NCI-H1092 (cell line): ENCODE measurements at regions not wholly inside any gene's neighbourhood (a gene's known extent, or its start where the extent isn't known, plus 50 kb on each side); places are given as distances from the start of the nearest gene placed in this dataset.
"Not testable (repeated sequence)": the region's sequence is repeated elsewhere in the genome, so short reads cannot be mapped to it uniquely, and the experiment has no call there.

Source experiments
- DNase-seq: peaks from one replicate; lab custom pipeline; 2025; lab: John Stamatoyannopoulos, UW

GRCh38 chr5:145450286-145450885 lies 384.8 kb downstream of the PRELID2 start:
- no peak for DNase-seq

GRCh38 chr5:145449794-145450193 lies 385.3 kb downstream of the PRELID2 start:
- DNase-seq: no peak

GRCh38 chr5:145446875-145447274 lies 388.3 kb downstream of the PRELID2 start:
- DNase-seq: not testable (repeated sequence)

GRCh38 chr5:145446412-145446811 lies 388.7 kb downstream of the PRELID2 start:
- no peak for DNase-seq

- no peak for DNase-seq
These were observed 390.1 kb downstream of the PRELID2 start for GRCh38 chr5:145445027-145445426.

GRCh38 chr5:145443964-145444363 lies 391.2 kb downstream of the PRELID2 start:
- DNase-seq: no peak

- no peak for DNase-seq
These were observed 391.8 kb downstream of the PRELID2 start for GRCh38 chr5:145443366-145443765.

- DNase-seq: not testable (repeated sequence)
These were observed 392.5 kb downstream of the PRELID2 start for GRCh38 chr5:145442661-145443060.

- DNase-seq: no peak
These were observed 393.9 kb downstream of the PRELID2 start for GRCh38 chr5:145441228-145441627.

GRCh38 chr5:145437627-145438026 lies 397.5 kb downstream of the PRELID2 start:
- DNase-seq: no peak

- no peak for DNase-seq
These were observed 402.1 kb downstream of the PRELID2 start for GRCh38 chr5:145433077-145433476.

- no peak for DNase-seq
These were observed 406.0 kb downstream of the PRELID2 start for GRCh38 chr5:145429170-145429569.

- DNase-seq: no peak
These were observed 427.1 kb downstream of the PRELID2 start for GRCh38 chr5:145408048-145408341.

GRCh38 chr5:145407300-145408047 lies 427.7 kb downstream of the PRELID2 start:
- no peak for DNase-seq

- DNase-seq: no peak
These were observed 431.1 kb downstream of the PRELID2 start for GRCh38 chr5:145403992-145404391.

GRCh38 chr5:145396888-145397287 lies 438.3 kb downstream of the PRELID2 start:
- DNase-seq: no peak

GRCh38 chr5:145395151-145395550 lies 440.0 kb downstream of the PRELID2 start:
- DNase-seq: not testable (repeated sequence)

- no peak for DNase-seq
These were observed 441.7 kb downstream of the PRELID2 start for GRCh38 chr5:145393426-145393825.

- DNase-seq: no peak
These were observed 446.1 kb downstream of the PRELID2 start for GRCh38 chr5:145389047-145389446.

GRCh38 chr5:145385276-145385675 lies 449.9 kb downstream of the PRELID2 start:
- DNase-seq: no peak

- no peak for DNase-seq
These were observed 456.9 kb downstream of the PRELID2 start for GRCh38 chr5:145378226-145378625.

GRCh38 chr5:145375521-145375920 lies 459.6 kb downstream of the PRELID2 start:
- no peak for DNase-seq

GRCh38 chr5:145365464-145365863 lies 469.7 kb downstream of the PRELID2 start:
- DNase-seq: no peak

GRCh38 chr5:145362266-145362665 lies 472.9 kb downstream of the PRELID2 start:
- DNase-seq: no peak
